ENCODE measurements at regions not wholly inside any gene's neighbourhood (a gene's known extent, or its start where the extent isn't known, plus 50 kb on each side); places are given as distances from the start of the nearest gene placed in this dataset.

DNA sequence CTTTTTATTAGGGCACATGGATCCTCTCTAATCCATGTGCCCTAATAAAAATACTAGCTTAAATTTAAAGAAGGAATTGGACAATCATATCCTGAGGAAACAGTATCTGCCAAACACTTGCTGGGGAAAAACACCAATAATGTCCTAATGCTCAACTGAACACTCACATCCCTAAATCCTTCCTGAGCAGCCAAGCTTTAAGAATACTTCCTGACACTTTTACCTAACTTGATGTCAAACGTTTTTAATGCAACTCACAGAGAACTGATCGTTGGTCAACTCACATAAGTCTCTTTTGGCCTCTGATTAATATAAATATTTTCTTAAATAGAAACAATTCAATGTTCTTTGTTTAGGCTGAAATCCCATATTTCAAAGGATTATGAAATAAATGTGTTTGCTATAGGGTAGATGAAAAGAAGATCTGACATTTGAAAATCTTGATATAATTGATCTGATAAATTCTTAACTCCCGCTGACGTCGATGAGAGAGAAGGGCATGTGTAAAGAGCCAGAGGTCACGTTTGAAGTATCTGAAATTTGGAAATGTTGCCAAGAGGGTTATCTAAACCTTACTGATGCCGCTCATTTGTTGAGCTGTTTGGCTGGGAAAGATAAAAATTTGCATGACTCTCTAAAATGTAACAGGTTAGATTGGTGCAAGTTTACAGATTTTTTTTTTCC lies 122.8 kb upstream of the RHOBTB1 start:
- BruUV-seq (replicated peaks) = no TSS peak
- TF ChIP-seq, protein P1, sequence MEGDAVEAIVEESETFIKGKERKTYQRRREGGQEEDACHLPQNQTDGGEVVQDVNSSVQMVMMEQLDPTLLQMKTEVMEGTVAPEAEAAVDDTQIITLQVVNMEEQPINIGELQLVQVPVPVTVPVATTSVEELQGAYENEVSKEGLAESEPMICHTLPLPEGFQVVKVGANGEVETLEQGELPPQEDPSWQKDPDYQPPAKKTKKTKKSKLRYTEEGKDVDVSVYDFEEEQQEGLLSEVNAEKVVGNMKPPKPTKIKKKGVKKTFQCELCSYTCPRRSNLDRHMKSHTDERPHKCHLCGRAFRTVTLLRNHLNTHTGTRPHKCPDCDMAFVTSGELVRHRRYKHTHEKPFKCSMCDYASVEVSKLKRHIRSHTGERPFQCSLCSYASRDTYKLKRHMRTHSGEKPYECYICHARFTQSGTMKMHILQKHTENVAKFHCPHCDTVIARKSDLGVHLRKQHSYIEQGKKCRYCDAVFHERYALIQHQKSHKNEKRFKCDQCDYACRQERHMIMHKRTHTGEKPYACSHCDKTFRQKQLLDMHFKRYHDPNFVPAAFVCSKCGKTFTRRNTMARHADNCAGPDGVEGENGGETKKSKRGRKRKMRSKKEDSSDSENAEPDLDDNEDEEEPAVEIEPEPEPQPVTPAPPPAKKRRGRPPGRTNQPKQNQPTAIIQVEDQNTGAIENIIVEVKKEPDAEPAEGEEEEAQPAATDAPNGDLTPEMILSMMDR (IDR thresholded peaks at IDR 0.05; ENCODE audit: unreplicated experiment) = no peak
- H3K27ac Mint-ChIP-seq (ENCODE audit: low read depth, unreplicated experiment) = no peak overlapping the region

DNA sequence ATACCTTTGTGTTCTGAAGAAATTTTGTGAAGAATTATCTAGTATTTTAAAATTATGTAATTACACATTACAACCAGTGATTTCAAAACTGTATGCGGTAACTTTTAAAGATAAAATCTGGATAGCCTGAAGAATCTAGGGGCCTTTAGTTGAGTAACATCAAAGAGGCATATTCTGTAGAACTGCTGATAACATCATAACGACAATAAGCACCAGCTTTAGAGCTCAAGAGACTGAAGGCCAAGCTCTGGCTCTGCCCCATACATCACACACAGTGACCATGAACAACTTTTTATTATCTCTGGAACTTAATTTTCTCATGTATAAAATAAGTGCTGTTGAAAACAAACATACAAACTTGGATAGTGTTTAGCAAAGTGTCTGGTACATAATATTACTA lies 121.1 kb upstream of the RHOBTB1 start:
- no TSS peak for BruUV-seq (replicated peaks)
- Mint-ChIP-seq H3K36me3 (ENCODE audit: insufficient read depth, unreplicated experiment) (no peaks in the 10 kb centered on the region), H3K27me3 (ENCODE audit: insufficient read depth, unreplicated experiment) (no peaks in the 10 kb centered on the region), H3K4me3 (ENCODE audit: unreplicated experiment) (no peak overlapping the region), H3K27ac (ENCODE audit: low read depth, unreplicated experiment) (no peak overlapping the region), H3K4me1 (ENCODE audit: insufficient read depth, unreplicated experiment) (no peaks in the 10 kb centered on the region), H3K9me3 (ENCODE audit: unreplicated experiment) (no peaks in the 10 kb centered on the region)
- ChIA-PET POLR2A (no interaction called here), CTCF (no interaction called here)
- TF ChIP-seq, protein P1 (IDR thresholded peaks at IDR 0.05; ENCODE audit: unreplicated experiment) = no peak
- intact Hi-C loops (cut with micrococcal nuclease) = no loop called here
- DNase-seq (ENCODE audit: unreplicated experiment) = no peak

More for the DNA sequence above, 122.8 kb upstream of the RHOBTB1 start:
- Mint-ChIP-seq H3K9me3 (ENCODE audit: unreplicated experiment) (no peaks in the 10 kb centered on the region), H3K4me1 (ENCODE audit: insufficient read depth, unreplicated experiment) (no peaks in the 10 kb centered on the region), H3K36me3 (ENCODE audit: insufficient read depth, unreplicated experiment) (no peaks in the 10 kb centered on the region), H3K4me3 (ENCODE audit: unreplicated experiment) (no peak overlapping the region), H3K27me3 (ENCODE audit: insufficient read depth, unreplicated experiment) (no peaks in the 10 kb centered on the region)
- ChIA-PET CTCF (no interaction called here), POLR2A (no interaction called here)
- intact Hi-C loops (cut with micrococcal nuclease) = no loop called here
- DNase-seq (ENCODE audit: unreplicated experiment) = no peak

DNA sequence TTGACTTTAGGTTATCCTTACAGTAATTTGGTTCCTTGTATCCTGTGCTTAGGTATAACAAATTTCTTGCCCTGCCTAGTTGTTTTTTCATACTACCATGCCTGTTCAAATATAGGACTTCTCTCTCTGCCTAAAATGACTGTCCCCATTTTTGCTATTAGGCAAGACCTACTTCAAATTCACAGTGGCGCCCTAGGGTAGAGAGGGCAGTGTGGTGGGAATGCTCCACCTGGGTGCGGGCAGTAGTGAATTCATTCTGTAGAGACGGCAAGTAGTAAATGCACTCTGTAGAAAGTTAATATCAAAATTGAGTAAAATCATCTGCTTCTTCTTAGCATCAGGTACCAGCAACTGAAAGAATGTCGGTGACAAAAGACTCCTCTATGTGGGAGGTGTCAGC lies 120.4 kb upstream of the RHOBTB1 start:
- intact Hi-C loops (cut with micrococcal nuclease) = no loop called here
- no peaks in the 10 kb centered on the region for H3K4me1 Mint-ChIP-seq (ENCODE audit: insufficient read depth, unreplicated experiment)
- no peaks in the 10 kb centered on the region for H3K36me3 Mint-ChIP-seq (ENCODE audit: insufficient read depth, unreplicated experiment)
- BruUV-seq (replicated peaks) = no TSS peak
- H3K4me3 Mint-ChIP-seq (ENCODE audit: unreplicated experiment) = no peak overlapping the region
- H3K9me3 Mint-ChIP-seq (ENCODE audit: unreplicated experiment) = no peaks in the 10 kb centered on the region
- ChIA-PET POLR2A (no interaction called here), CTCF (no interaction called here)
- no peak for DNase-seq (ENCODE audit: unreplicated experiment)
- no peaks in the 10 kb centered on the region for H3K27me3 Mint-ChIP-seq (ENCODE audit: insufficient read depth, unreplicated experiment)
- H3K27ac Mint-ChIP-seq (ENCODE audit: low read depth, unreplicated experiment) = no peak overlapping the region
- TF ChIP-seq, protein P1 (IDR thresholded peaks at IDR 0.05; ENCODE audit: unreplicated experiment) = no peak

GRCh38 chr10:61063901-61064300 lies 119.9 kb upstream of the RHOBTB1 start:
- H3K4me1 Mint-ChIP-seq (ENCODE audit: insufficient read depth, unreplicated experiment) = no peaks in the 10 kb centered on the region
- no peak overlapping the region for H3K4me3 Mint-ChIP-seq (ENCODE audit: unreplicated experiment)
- H3K36me3 Mint-ChIP-seq (ENCODE audit: insufficient read depth, unreplicated experiment) = no peaks in the 10 kb centered on the region
- H3K9me3 Mint-ChIP-seq (ENCODE audit: unreplicated experiment) = no peaks in the 10 kb centered on the region
- BruUV-seq (replicated peaks) = no TSS peak
- no peak overlapping the region for H3K27ac Mint-ChIP-seq (ENCODE audit: low read depth, unreplicated experiment)
- ChIA-PET POLR2A (interaction anchor here (1.4 kb wide), 1 partner anchor 8 kb away, joined by 3 read pairs; no protein-coding TSS in a partner anchor), CTCF (interaction anchor here (1.3 kb wide), 1 partner anchor 16 kb away, joined by 4 read pairs; no protein-coding TSS in a partner anchor)
- intact Hi-C loops (cut with micrococcal nuclease) = no loop called here
- no peaks in the 10 kb centered on the region for H3K27me3 Mint-ChIP-seq (ENCODE audit: insufficient read depth, unreplicated experiment)
- TF ChIP-seq, protein P1 (IDR thresholded peaks at IDR 0.05; ENCODE audit: unreplicated experiment) = no peak
- no peak for DNase-seq (ENCODE audit: unreplicated experiment)
